DND-41 (cell line): ENCODE measurements at regions not wholly inside any gene's neighbourhood (a gene's known extent, or its start where the extent isn't known, plus 50 kb on each side); places are given as distances from the start of the nearest gene placed in this dataset.
"Not testable (repeated sequence)": the region's sequence is repeated elsewhere in the genome, so short reads cannot be mapped to it uniquely, and the experiment has no call there.

Experiments
- ATAC-seq: fragments of 200-7000 bp; cut with Tn5 transposase; 3 replicates; pipeline ENCODE4 v1.9.1; 2021; ENCODE audit warnings: low read depth; ENCODE audit not compliant: insufficient read depth
- DNase-seq: peaks from one replicate; pipeline ENCODE4 v3.0.0-alpha.2; 2020
- H2AFZ ChIP-seq: 2 replicates; pipeline ENCODE4 v1.6.0; 2012; ENCODE audit warnings: low read depth, low read length
- H3K27ac ChIP-seq: 2 replicates; pipeline ENCODE4 v1.5.1; 2012; ENCODE audit warnings: low read length, inconsistent platforms
- H3K27me3 ChIP-seq: fragments of 200-600 bp; sonication (generic); 2 replicates; pipeline ENCODE4 v1.6.0; 2012; ENCODE audit warnings: low read length, mild to moderate bottlenecking, inconsistent platforms; ENCODE audit not compliant: insufficient read depth, poor library complexity
- H3K36me3 ChIP-seq: 2 replicates; pipeline ENCODE4 v1.5.1; 2012; ENCODE audit warnings: low read length, inconsistent platforms; ENCODE audit not compliant: insufficient read depth
- H3K4me1 ChIP-seq: 2 replicates; pipeline ENCODE4 v1.5.1; 2012; ENCODE audit warnings: mild to moderate bottlenecking, low read length; ENCODE audit not compliant: insufficient read depth
- H3K4me2 ChIP-seq: 2 replicates; pipeline ENCODE4 v1.6.0; 2012; ENCODE audit warnings: mild to moderate bottlenecking, moderate library complexity, low read length, inconsistent platforms; ENCODE audit not compliant: insufficient read depth
- H3K4me3 ChIP-seq, 2 experiments: fragments of 200-600 bp in 1 of 2; shearing (Covaris generic) in 1 of 2; 2 replicates each; pipeline ENCODE4 v1.5.1; 2012 to 2016; ENCODE audit warnings: inconsistent platforms in 2 of 2, low read length in 2 of 2, mild to moderate bottlenecking in 2 of 2, low read depth in 1 of 2, moderate library complexity in 1 of 2
- H3K79me2 ChIP-seq: 2 replicates; pipeline ENCODE4 v1.6.0; 2012; ENCODE audit warnings: low read length, inconsistent platforms; ENCODE audit not compliant: insufficient read depth
- H3K9ac ChIP-seq: 2 replicates; pipeline ENCODE4 v1.6.0; 2012; ENCODE audit warnings: low read depth, mild to moderate bottlenecking, inconsistent platforms, low read length, moderate library complexity
- H3K9me3 ChIP-seq: 2 replicates; pipeline ENCODE4 v1.5.1; 2012; ENCODE audit warnings: low read length, moderate library complexity, mild to moderate bottlenecking, inconsistent platforms; ENCODE audit not compliant: insufficient read depth, severe bottlenecking
- H4K20me1 ChIP-seq: 2 replicates; pipeline ENCODE4 v1.6.0; 2012; ENCODE audit warnings: low read length; ENCODE audit not compliant: insufficient read depth
- CTCF ChIP-seq: IDR thresholded peaks from 2 replicates; pipeline ENCODE4 v1.5.1; 2012; ENCODE audit warnings: borderline replicate concordance, low read length, moderate library complexity, mild to moderate bottlenecking; ENCODE audit not compliant: poor library complexity, severe bottlenecking; ENCODE audit errors: extremely low read depth
- EZH2 ChIP-seq: IDR thresholded peaks from 3 replicates; pipeline ENCODE4 v1.6.1; 2012; ENCODE audit warnings: borderline replicate concordance, low read depth, mild to moderate bottlenecking, moderate library complexity, low read length, inconsistent platforms; ENCODE audit not compliant: severe bottlenecking

DNA sequence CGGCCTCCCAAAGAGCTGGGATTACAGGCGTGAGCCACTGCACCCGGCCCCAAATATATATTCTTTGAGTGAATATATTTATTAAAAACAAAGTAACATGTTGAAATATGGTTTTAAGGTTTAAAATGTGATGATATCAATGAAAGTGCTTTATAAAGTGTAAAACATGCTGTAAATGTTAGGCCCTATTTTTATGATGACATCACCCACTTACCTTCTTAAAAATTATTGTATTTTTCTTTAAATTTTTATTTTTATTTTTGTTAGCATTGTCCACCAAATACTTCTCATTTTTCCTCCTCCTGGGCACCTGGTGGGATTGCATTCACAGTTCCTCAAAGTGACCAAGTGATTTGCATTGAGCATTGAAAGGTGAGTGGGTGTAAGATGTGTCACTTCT lies 152.6 kb upstream of the TBX3 start:
- TF ChIP-seq CTCF (no peak), EZH2 (no peak)
- Histone ChIP-seq H4K20me1 (no peaks in the 10 kb centered on the region), H2AFZ (no peak overlapping the region), H3K27ac (no peak overlapping the region), H3K79me2 (no peaks in the 10 kb centered on the region), H3K9me3 (peaks cover 3% of the 10 kb centered on the region), H3K4me3 (no peak overlapping the region), H3K9ac (no peak overlapping the region), H3K4me2 (no peak overlapping the region), H3K27me3 (no peaks in the 10 kb centered on the region), H3K4me1 (no peaks in the 10 kb centered on the region), H3K36me3 (no peaks in the 10 kb centered on the region)
- ATAC-seq (no peak), DNase-seq (no peak)

DNA sequence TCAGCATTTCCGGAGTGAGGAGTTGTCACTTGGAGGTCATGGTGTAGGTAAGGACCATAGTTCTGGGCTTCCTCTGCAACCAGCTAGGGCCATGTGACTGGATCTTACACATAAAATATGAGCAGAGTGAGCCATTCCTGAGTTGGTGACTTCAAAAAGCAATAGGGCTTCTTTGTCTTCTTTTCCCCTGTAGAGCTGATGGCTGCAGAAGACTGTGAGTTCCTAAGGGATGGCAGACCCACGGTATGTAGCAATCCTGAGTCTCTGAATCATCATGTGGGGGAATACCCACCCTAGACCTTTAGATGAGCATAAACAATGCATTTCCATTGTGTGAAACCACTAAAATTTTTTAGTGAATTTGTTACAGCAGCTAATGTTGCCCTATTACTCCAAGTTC lies 151.1 kb upstream of the TBX3 start:
- ATAC-seq (no peak), DNase-seq (no peak)
- no peaks in the 10 kb centered on the region for H4K20me1 ChIP-seq
- H3K79me2 ChIP-seq = no peaks in the 10 kb centered on the region
- no peak overlapping the region for H3K9ac ChIP-seq
- TF ChIP-seq CTCF (no peak), EZH2 (no peak)
- no peaks in the 10 kb centered on the region for H3K36me3 ChIP-seq
- peaks cover 3% of the 10 kb centered on the region for H3K9me3 ChIP-seq
- no peaks in the 10 kb centered on the region for H3K4me1 ChIP-seq
- no peaks in the 10 kb centered on the region for H3K27me3 ChIP-seq
- no peak overlapping the region for H2AFZ ChIP-seq
- no peak overlapping the region for H3K27ac ChIP-seq
- H3K4me2 ChIP-seq = no peak overlapping the region
- no peak overlapping the region for H3K4me3 ChIP-seq

GRCh38 chr12:114834621-114835020 lies 150.6 kb upstream of the TBX3 start:
- Histone ChIP-seq H3K79me2 (no peaks in the 10 kb centered on the region), H3K27ac (no peak overlapping the region), H4K20me1 (no peaks in the 10 kb centered on the region), H3K9ac (no peak overlapping the region), H3K4me3 (no peak overlapping the region), H3K4me2 (no peak overlapping the region), H3K36me3 (no peaks in the 10 kb centered on the region), H3K9me3 (peaks cover 3% of the 10 kb centered on the region), H3K4me1 (no peaks in the 10 kb centered on the region), H3K27me3 (no peaks in the 10 kb centered on the region), H2AFZ (no peak overlapping the region)
- ATAC-seq (no peak), DNase-seq (no peak)
- no peak for TF ChIP-seq CTCF
- no peak for TF ChIP-seq EZH2

DNA sequence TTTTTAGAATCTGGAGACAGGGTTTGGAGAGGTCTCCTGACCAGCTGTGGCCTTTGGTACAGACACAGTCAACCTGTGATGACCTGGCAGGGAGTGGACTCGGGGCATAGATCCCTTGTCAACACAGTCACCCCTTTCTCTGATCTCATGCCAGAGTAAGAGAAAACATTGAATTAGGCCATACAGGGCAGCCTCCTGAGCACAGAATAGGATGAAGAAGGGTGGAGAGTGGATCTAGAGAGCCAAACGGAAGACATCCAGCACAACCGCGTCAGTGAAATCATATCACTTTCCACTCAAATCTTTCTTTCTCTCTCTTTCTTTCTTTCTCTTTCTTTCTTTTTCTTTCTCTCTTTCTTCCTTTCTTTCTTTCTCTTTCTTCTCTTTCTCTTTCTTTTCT lies 145.9 kb upstream of the TBX3 start:
- Histone ChIP-seq H3K36me3 (no peaks in the 10 kb centered on the region), H3K9me3 (no peaks in the 10 kb centered on the region), H3K27me3 (no peaks in the 10 kb centered on the region), H3K27ac (no peak overlapping the region), H3K4me2 (no peak overlapping the region), H3K79me2 (no peaks in the 10 kb centered on the region), H3K4me1 (no peaks in the 10 kb centered on the region), H2AFZ (no peak overlapping the region), H3K4me3 (no peak overlapping the region), H4K20me1 (no peaks in the 10 kb centered on the region), H3K9ac (no peak overlapping the region)
- DNase-seq (no peak), ATAC-seq (no peak)
- TF ChIP-seq CTCF = no peak
- no peak for TF ChIP-seq EZH2

GRCh38 chr12:114829244-114829643 lies 145.3 kb upstream of the TBX3 start:
- H3K27me3 ChIP-seq, H3K9ac ChIP-seq, H3K27ac ChIP-seq, H3K4me3 ChIP-seq, H3K4me2 ChIP-seq, H3K36me3 ChIP-seq, H3K4me1 ChIP-seq, H2AFZ ChIP-seq, ATAC-seq, DNase-seq, H3K79me2 ChIP-seq, H4K20me1 ChIP-seq, H3K9me3 ChIP-seq: not testable (repeated sequence)
